Tongue (tissue), 1 donor: ENCODE measurements at regions not wholly inside any gene's neighbourhood (a gene's known extent, or its start where the extent isn't known, plus 50 kb on each side); places are given as distances from the start of the nearest gene placed in this dataset.

Experiments
- DNase-seq: peaks from one replicate; pipeline ENCODE4 v3.0.0-alpha.2; 2015

DNA sequence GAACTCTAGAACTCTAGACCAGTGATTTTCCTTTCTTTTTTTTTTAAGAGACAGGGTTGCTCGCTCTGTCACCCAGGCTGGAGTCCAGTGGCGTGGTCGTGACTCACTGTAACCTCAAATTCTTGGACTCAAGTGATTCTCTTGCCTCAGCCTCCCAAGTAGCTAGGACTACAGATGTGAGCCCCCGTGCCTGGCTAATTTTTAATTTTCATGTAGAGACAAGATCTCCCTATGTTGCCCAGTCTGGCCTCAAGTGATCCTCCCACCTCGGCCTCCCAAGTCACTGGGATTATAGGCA is 359.6 kb downstream of the SHQ1 start:
- DNase-seq = no peak

DNA sequence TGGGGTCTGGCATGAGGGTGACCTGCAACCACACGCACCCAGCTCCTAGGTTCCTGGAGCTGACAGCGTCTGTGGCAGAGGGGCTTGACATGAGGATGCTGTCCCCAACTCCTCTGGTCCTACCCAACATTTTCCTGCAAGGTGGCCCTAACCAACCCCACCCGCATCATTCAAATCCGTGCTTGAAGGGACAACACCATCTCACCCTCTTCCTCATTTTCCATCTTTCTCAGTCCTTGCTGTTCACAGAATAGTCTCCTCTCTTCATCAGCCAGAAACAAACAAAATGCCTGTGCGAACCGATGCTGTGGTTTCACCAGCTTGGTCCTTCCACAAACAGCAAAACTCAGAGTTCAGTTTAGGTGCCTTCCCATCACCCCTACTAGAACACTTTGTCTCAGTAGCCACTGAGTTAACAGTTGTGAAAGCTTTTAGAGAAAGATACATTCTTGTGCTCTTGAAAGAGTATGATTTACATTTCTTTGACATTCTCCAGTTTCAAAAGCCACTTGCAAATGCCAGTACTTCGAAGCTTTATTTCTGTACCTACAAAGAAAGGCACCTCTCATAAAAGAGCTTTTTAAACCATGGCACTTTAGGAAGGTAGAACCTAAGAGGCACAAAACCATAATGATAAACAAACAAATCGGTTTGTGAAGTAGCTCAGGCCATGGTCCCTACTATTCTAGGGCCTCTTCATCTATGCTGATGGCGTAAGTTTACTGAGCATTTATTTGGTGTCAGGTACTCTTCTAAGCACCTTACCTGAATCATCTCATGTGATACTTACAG is 360.1 kb downstream of the SHQ1 start:
- DNase-seq = no peak

DNA sequence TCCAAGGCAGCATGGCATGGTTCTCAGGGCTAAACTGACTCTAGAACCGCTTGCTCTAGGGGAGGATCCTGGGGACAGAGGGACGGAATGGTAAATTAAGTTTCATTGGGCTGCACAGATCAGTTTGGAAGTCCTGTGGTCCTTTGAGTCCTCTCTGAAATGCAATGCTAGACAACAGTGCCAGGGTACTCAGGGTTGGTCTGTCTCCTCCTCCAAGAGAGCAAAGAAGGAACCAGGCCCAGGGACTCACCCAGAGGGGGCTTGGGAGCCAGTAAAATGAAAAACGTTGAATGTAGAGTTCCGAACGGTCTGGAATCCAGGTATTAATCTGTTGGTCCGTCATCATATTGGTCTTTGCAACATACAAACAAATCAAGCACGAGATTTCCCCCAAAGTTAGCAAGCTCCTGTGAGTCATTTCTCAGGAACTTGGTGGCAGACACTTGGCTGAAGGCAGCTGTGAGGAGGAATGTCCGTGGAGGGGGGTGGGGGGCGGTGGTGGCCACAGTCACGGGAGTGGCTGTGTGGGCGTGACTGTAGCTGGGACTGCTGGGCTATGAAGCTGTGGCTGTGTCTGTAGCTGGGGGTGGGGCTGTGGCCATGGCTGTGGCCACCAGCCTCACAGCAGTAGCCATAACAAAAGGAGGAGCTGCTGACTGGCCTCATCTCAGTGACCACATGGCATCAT is 361.0 kb downstream of the SHQ1 start:
- DNase-seq = peak; percentile 68

DNA sequence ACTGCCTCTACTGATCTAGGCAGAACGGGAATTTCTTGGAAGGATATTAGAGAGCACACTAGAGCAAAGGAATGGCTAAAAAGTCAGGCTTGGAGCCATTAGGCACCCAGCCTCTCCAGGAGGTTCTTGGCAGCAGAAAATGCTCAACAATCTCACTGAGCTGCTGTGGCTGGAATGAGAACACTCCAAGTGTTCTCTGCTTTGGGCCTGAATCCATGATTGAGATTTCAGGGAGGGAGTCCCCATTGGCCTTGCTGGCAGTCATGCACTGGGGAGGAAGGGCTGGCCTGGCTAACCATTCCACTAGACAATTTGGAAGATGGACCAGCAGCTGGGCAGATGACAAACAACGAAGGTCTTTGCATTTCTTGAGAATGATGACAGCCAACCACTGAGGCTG is 362.6 kb downstream of the SHQ1 start:
- peak; percentile 73 for DNase-seq

DNA sequence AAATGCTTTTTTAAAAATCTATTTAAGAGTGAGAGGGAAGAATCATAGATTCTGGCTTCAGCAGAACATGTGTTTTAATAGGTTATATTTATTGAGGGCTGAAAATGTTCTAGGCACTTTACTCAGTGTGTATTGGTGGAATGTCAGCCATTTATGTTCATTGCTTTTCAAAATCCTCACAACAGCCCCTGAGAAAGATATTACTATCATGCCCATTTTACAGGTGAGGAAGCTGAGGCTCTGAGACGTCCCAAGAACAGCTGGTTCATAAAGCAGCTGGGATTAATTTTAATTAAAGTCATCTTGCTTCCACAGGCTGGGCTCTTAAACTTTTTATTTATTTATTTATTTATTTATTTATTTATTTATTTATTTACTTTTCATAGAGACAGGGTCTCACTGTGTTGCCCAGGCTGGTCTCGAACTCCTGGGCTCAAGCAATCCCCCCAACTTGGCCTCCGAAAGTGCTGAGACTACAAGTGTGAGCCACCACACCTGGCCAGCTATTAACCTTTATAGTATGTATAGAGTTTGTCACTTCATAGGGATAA is 364.6 kb downstream of the SHQ1 start:
- DNase-seq = no peak

DNA sequence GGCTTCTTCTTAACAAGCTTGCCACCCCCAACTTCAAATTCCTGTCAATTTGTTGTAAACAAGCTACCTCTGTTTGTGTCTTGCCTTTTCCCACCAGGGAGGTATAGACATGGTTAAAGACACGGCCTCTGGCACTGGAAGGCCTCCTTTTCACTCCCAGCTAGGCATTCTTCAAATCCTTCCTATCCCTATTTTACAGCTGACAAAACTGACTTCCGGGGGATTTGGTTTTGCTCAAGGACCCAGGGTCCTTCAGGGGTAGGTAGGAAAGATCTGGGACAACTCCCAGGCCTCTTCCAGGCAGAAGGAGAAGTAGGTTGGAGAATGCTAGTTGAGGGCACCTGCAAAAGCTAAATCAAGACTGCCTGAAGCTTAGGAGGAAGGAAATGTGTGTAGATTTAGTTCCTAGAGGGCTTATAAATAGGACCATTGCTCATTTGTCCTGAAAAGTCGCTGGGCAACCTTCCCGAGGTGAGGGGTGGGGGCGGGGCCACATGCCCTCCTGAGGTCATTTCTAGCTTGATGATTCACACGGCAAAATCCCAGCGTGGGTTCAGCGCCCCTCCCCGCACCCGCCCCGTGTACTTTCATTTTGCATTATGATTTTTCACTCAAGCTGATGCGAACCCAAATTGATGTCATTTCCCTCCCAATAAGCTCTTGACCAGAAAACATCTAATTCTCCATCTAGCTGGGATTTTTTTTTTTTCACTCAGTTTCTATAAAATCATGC is 365.5 kb downstream of the SHQ1 start:
- peak; percentile 35 for DNase-seq

DNA sequence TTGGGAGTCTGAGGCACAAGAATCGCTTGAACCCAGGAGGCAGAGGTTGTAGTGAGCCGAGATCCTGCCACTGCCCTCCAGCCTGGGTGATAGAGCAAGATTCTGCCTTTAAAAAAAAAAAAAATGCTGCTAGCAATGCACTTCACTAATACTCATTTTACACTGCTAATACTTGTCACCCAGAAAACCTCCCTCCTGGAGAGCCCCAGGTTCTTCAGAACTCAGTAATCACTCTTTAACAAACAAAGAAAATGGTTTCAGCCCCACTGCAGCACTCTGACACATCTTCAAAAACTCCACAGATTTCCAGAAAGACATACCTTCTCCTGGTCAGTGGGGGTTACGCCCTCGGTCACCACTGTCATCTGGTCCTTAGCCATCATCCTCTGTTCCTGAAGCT is 366.7 kb downstream of the SHQ1 start:
- DNase-seq = no peak

DNA sequence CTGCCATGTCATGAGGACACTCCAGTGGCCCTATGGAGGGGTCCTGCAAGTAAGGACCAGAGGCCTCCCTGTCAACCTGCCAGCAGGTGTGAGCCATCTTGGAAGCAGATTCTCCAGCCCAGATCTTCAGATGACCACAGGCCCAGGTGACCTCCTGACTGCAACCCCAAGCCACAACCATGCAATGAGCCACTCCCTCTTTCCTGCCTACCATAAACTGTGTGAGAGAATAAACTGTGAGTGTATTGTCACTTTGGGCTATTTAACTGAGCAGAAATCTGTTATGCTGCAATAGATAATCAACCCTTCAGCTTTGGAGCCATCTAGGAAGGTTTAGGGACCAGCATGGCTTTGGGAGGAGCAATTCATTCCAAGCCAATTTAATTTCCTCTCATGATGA is 367.9 kb downstream of the SHQ1 start:
- no peak for DNase-seq

DNA sequence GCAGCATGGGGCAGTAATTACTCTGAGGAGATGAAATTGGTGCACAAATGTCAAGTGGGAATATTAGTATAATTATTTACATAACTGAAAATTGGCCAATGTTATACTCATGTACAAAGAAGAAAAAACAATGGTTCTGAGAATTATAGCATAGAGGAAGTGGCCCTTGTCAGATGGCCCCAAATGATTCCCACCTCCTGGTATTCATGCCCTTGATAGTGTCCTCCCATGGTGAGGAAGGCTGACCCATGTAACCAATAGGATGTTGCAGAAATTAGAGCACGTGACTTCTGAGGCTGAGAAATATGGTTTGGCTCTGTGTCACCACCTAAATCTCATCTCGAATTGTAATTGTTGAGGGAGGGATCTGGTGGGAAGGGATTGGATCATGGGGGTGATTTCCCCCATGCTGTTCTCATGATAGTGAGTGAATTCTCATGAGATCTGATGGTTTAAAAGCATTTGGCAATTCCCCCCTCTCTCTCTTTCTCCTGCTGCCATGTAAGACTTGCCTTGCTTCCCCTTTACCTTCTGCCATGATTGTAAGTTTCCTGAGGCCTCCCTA is 368.5 kb downstream of the SHQ1 start:
- no peak for DNase-seq

DNA sequence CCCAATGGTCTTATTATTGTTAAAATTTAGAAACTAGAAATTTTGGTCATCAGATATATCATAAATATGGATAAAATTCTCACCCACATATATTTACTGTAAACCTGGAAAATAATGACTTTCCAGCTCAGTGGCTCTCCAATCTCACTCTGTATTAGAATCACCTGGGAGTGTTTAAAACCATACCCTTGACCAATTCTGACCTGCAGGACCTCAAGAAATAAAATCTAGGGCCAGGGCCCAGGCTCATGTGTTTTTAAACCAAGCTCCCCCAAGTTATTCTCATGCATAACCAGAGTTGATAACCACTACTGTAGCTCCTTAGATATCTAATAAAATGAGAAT is 372.1 kb downstream of the SHQ1 start:
- no peak for DNase-seq

DNA sequence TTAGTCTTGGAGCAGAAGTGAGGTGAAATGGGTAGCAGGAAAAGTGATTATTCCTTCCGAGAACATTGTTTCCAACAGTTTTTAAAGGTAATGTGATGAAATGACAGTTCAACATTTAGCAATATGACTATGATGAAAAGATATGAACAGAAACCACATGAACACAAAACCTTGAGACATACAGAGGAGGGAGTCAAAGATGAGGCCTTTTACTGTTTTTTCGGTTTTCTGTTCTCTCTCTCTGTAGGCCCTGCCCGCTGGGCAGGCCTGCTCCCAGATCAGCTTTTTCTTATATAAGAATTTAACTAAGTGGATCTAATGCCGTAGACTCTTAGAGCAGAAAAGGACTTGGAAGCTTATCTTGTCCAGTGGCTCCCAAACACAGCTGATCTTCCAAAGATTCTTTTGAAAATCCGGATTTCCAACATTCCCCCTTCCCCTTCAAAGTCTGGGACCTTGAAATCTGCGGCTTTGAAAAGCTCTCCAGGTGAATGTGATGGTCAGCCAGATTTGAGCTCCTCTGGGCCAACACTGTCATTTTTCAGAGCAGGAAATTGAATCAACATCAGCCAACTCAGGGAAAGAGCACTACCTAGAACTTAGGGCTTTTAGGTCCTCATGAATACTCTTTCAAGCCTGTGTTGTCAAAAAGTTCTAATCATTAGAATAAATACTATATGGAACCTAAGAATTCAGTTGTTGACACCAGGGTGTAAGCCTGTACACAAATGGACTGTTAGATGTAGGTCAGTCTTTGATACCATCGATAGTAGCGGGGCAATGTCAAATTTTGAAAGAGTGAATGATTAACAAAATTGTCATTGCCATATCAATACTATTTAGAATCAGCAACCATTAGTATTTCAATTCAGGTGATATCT is 372.7 kb downstream of the SHQ1 start:
- no peak for DNase-seq

DNA sequence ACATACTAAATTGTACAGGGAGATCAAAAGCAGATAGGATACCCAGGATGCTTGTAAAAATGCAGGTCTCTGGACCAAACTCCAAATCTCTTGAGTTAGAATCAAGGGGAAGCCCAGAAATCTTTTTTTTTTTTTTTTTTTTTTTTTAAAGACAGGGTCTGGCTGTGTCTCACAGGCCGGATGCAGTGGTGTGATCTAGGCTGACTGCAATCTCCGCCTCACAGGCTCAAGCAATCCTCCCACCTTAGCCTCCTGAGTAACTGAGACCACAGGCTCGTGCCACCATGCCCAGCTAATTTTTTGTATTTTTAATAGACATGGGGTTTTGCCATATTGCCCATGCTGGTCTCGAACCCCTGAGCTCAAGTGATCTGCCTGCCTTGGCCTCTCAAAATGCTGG is 373.5 kb downstream of the SHQ1 start:
- DNase-seq = no peak

DNA sequence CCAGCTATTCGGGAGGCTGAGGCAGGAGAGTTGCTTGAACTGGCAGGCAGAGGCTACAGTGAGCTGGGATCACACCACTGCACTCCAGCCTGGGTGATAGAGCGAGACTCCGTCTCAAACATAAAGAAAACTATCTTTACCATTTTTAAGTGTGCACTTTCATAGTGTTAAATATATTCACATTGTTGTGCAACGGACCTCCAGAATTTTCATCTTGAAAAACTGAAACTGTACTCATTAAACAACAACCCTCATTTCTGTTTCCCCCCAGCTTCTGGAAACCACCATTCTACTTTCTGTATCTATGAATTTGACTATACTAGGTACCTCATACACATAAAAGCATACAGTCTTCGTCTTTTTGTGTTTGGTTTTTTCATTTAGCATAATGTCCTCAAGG is 375.1 kb downstream of the SHQ1 start:
- DNase-seq = no peak

DNA sequence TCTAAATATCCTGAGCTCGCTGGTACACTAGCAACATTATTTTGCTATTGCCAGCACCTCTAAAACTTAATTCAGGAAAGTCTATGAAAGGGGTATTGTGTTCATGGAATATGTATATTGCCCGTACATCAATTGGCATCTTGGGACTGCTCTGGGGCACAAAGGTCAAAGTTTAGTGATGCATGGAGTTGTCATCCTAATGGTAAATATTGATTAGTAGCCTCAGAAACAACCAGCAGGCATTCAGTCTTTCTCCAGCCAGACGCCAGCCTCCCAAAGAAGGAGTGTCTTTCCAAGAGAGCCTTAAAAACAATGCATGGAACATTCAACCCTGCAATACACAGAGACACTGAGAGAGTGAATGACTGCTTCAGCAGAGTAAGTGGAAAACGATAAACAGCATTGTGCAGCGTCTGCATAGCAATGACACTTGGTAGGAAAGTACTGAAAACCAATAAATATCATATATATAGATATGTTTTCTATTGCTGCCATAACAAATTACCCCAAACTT is 377.3 kb downstream of the SHQ1 start:
- no peak for DNase-seq

DNA sequence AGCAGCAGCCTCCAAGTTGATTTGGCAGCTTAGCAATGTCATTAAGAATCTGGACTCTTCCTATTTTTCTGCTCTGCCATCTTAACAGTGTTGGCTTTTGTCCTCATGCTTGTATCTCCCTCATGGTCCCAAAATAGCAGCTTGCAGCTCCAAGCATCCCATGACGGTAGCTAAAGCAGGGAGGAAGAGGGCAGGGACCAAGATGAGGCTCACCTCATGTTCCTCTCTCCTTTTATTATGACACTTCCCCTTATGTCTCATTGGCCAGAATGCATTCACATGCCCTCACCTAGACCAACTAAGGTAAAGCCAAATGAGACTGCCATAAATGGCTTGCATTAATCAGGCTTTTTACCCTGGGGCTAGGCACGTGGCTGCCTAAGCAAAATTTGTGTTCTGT is 382.4 kb downstream of the SHQ1 start:
- no peak for DNase-seq

DNA sequence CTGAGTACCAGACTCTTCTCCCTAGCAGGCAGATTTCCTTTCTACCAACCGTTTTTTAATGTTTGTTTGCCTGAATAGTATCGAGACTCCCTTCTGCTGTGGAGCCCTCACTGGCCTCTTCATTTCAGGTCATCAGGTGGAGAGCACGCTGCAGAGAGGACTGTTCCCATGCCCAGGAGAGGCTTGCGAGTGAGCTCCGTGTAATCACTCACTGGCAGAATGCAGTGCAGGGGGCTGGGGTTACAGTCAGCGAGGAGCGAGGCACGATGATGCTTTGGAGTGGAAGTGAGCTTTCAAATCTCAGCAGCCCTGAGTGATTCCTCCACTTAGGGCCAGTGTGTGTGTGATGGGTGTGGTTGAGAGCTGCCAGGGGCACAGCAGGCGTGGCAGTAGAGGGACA is 385.2 kb downstream of the SHQ1 start:
- peak; percentile 29 for DNase-seq

DNA sequence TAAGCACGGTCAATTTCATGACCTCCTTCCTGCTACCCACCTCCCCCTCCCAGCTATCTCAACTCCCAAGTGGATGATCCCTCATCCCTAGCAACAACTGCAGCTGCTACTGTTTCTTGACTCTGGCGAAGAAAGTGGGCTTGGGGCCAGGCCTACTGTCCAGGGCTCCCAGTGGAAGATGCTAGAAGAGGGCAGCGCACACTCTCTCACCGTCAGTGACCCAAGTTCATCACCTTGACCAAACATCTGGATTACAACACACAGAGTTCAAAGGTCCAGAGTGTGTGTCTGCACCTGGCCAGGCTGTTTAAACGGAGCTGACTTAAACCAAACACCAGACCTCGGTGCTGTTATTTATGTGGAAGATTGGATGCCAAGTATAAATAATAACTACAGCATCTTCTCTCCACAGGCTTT is 385.6 kb downstream of the SHQ1 start:
- peak; percentile 94 for DNase-seq

DNA sequence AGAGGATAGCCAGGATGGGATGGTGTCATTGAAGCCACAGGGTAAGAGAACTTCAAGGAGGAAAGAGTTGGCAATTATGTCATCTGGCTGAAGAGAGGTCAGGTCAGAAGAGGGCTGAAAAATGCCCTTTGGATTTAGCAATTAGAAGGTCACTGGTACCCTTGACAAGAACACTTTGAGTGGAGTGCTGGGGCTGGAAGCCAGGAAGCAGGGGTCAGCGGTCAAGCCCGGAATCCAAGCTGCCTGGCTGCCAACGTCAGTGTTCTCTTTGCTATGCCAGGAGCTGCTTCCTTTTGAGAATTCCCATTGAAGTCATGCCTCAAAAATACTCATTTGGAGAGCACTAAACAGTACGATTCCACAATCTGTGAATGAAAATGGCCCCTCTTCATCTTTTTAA is 386.5 kb downstream of the SHQ1 start:
- DNase-seq = peak; percentile 34

DNA sequence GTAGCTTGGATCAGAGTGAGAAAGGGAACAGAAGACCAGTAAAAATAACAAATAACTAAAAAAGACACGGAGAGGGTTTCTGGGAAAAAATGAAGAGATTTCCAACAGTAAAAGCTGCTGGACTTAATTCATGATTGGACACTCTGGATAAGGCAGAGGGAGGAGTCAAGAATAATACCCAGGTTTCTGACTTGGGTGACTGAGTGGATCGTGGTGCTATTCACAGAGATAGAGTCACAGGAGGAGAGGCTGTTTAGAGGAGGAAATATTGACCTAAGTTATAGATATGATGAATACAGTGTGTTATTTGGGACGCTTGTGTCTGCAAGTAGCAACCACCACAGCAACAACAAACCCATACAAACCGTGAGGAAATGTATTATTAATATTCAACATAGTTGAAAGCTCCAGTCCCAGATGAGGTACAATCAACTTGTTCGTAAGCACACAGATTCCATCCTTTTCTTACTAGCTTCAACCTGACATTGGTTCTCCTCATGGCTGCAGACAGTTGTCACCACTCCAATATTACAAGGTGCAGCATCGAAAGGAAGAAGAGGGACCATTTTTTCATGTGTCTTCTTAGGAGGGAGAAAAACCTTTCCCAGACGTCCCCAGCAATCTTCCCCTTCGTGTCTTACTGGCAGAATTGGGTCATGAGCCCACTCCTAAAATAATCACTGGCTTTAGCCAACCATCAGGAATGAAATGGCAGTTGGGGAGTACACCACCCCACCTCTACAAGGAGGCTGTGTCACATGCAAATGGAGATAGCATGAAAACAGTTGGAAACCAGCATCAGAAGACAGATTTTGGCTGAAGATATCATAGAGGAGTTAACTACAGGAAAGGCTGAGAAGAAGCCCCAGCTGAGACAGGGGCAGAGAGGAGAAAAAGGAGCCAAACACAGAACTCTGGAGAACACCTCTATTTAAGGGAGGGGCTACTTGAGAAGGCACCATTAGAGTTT is 387.8 kb downstream of the SHQ1 start:
- no peak for DNase-seq

DNA sequence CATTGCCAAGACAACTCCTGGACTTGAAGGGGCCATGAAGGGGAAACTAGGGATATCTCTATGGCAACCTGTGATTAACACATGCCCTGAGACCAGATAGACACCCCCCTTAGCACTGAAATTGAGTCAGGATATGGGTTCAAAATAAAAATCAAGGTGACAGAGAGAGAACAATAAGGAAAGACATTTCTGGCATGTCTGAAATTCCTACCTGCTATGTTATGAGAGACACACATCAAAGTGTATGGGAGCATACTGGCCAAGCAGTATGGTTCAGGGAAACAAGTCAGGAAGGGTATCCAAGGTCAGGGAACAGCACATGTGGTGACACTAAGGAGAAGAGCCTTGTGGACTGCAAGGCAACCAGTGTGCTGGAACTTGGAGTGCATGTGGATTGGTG is 388.7 kb downstream of the SHQ1 start:
- no peak for DNase-seq

DNA sequence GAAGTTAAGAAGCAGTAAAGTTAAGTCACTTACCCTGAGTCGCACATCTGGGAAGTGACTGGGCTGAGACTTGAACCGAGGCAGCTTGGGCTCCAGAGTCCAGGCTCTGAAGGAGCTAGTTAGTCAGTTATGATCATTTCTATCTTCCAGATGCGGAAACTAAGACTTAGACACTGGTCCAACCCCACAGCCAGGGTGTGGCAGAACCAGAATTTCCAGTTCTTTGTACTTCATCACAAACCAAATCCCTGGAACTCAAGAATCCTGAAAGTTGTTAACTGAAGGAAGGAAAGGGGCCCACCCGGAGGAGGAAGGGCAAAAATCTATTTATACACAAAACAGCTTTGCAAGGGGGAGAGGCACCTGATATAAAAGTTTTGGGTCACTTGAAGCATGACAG is 389.9 kb downstream of the SHQ1 start:
- peak; percentile 27 for DNase-seq
